HG03571 (cell line): ENCODE measurements at regions not wholly inside any gene's neighbourhood (a gene's known extent, or its start where the extent isn't known, plus 50 kb on each side); places are given as distances from the start of the nearest gene placed in this dataset.

Source experiments
- ATAC-seq: cut with Tn5 transposase; IDR thresholded peaks from one replicate; pipeline ENCODE4 v1.9.1; 2021; ENCODE audit not compliant: unreplicated experiment

- no peak for ATAC-seq
These were observed 82.9 kb downstream of the HES1 start for GRCh38 chr3:194218646-194219453.

- no peak for ATAC-seq
These were observed 84.0 kb downstream of the HES1 start for GRCh38 chr3:194219826-194220410.

- no peak for ATAC-seq
These were observed 85.0 kb downstream of the HES1 start for GRCh38 chr3:194220901-194221326.

- no peak for ATAC-seq
These were observed 85.4 kb downstream of the HES1 start for GRCh38 chr3:194221336-194221735.

GRCh38 chr3:194223951-194224350, 88.0 kb downstream of the HES1 start:
- ATAC-seq: no peak

- ATAC-seq: no peak
These were observed 88.8 kb downstream of the HES1 start for GRCh38 chr3:194224471-194225417.

GRCh38 chr3:194225418-194225812, 89.5 kb downstream of the HES1 start:
- ATAC-seq: no peak

- ATAC-seq: no peak
These were observed 90.2 kb downstream of the HES1 start for GRCh38 chr3:194225988-194226663.

GRCh38 chr3:194231929-194232832, 96.2 kb downstream of the HES1 start:
- ATAC-seq: no peak

- ATAC-seq: no peak
These were observed 97.2 kb downstream of the HES1 start for GRCh38 chr3:194233150-194233549.

GRCh38 chr3:194235160-194235559, 99.2 kb downstream of the HES1 start:
- ATAC-seq: no peak

GRCh38 chr3:194237110-194237509, 101.2 kb downstream of the HES1 start:
- ATAC-seq: no peak

- no peak for ATAC-seq
These were observed 104.8 kb downstream of the HES1 start for GRCh38 chr3:194240766-194241165.

- no peak for ATAC-seq
These were observed 107.4 kb downstream of the HES1 start for GRCh38 chr3:194243172-194243837.

GRCh38 chr3:194244167-194244566, 107.0 kb downstream of the CPN2 start:
- no peak for ATAC-seq

GRCh38 chr3:194245474-194245873, 105.7 kb downstream of the CPN2 start:
- no peak for ATAC-seq

- no peak for ATAC-seq
These were observed 105.1 kb downstream of the CPN2 start for GRCh38 chr3:194245975-194246561.

- ATAC-seq: no peak
These were observed 104.3 kb downstream of the CPN2 start for GRCh38 chr3:194246709-194247349.

GRCh38 chr3:194247350-194247740, 103.8 kb downstream of the CPN2 start:
- no peak for ATAC-seq
